ENCODE measurements at regions not wholly inside any gene's neighbourhood (a gene's known extent, or its start where the extent isn't known, plus 50 kb on each side); places are given as distances from the start of the nearest gene placed in this dataset.
"Not testable (repeated sequence)": the region's sequence is repeated elsewhere in the genome, so short reads cannot be mapped to it uniquely, and the experiment has no call there.

DNA sequence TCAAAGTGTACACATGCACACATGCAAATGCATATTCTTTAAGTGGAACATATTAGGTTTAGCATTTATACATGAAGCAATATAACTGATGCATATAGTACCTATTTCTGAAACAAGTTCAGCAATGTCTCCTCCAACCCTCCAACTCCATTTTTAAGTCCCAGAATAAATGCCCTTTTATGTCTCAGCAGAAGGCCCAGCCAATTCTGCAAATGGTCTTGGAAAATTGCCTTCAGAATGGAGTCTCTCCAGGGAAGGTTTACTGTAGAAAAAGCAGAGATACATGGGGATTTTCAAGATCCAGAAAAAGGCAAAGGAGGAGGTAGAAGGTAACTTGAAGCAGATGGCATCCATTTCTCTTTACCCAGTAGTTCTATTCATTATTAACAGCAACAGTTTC is 633.3 kb downstream of the MAFB start:
- H3K27ac ChIP-seq (ENCODE audit: low read length): no peak overlapping the region
- H3K9ac ChIP-seq (ENCODE audit: low read length in 2 of 2): no peak overlapping the region
- no peaks in the 10 kb centered on the region for H3K9me3 ChIP-seq (ENCODE audit: control insufficient read depth in 2 of 2, low read length in 2 of 2)
- no peaks in the 10 kb centered on the region for H3K36me3 ChIP-seq (ENCODE audit: control insufficient read depth in 2 of 2, insufficient read depth in 2 of 2, low read length in 2 of 2)
- H3K4me3 ChIP-seq (ENCODE audit: low read length in 2 of 2): no peak overlapping the region
- no peaks in the 10 kb centered on the region for H3K4me1 ChIP-seq (ENCODE audit: control insufficient read depth, insufficient read depth, low read length)
- no peaks in the 10 kb centered on the region for H3K27me3 ChIP-seq (ENCODE audit: control insufficient read depth in 1 of 2, insufficient read depth in 2 of 2, low read length in 2 of 2)

DNA sequence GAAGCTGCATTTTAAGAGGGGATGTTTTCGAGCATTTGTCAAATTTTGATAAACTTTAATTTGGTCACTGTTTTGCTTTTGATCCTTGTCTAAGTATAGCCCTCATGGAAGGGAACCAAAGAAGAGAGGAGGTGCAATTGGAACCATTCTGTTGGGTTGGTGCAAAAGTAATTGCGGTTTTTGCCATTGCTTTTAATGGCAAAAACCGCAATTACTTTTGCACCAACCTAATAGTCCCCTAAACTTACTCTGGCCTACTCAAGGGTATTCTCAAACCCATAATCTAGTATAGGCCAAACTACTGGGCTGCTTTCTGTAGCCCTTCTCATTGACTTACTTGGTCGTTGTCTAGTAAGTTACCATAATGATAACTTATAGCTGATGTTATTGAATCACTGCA is 634.7 kb downstream of the MAFB start:
- H3K27me3 ChIP-seq (ENCODE audit: control insufficient read depth in 1 of 2, insufficient read depth in 2 of 2, low read length in 2 of 2): no peaks in the 10 kb centered on the region
- no peaks in the 10 kb centered on the region for H3K36me3 ChIP-seq (ENCODE audit: control insufficient read depth in 2 of 2, insufficient read depth in 2 of 2, low read length in 2 of 2)
- no peak overlapping the region for H3K27ac ChIP-seq (ENCODE audit: low read length)
- no peaks in the 10 kb centered on the region for H3K4me1 ChIP-seq (ENCODE audit: control insufficient read depth, insufficient read depth, low read length)
- H3K4me3 ChIP-seq (ENCODE audit: low read length in 2 of 2): no peak overlapping the region
- no peaks in the 10 kb centered on the region for H3K9me3 ChIP-seq (ENCODE audit: control insufficient read depth in 2 of 2, low read length in 2 of 2)
- no peak overlapping the region for H3K9ac ChIP-seq (ENCODE audit: low read length in 2 of 2)

DNA sequence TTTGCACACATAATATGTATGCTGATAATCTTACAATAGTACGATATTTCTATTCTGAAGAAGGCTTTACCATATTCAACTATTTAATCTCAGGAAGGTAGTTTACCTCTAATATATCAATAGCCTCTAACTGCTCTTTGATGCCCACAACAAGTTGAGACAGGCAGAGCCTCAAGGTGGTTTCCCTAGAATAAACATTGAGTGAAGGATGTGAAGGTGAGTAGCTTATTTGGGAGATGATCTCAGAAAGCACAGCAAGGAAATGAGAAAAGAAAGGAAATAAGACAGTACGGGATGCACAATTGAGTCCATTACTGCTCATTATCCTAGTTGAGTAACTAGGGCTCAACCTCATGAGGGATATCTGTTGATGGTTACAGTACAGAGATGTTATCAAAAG is 638.4 kb downstream of the MAFB start:
- no peaks in the 10 kb centered on the region for H3K4me1 ChIP-seq (ENCODE audit: control insufficient read depth, insufficient read depth, low read length)
- H3K27me3 ChIP-seq (ENCODE audit: control insufficient read depth in 1 of 2, insufficient read depth in 2 of 2, low read length in 2 of 2): no peaks in the 10 kb centered on the region
- H3K9ac ChIP-seq (ENCODE audit: low read length in 2 of 2): no peak overlapping the region
- no peak overlapping the region for H3K27ac ChIP-seq (ENCODE audit: low read length)
- no peak overlapping the region for H3K4me3 ChIP-seq (ENCODE audit: low read length in 2 of 2)
- no peaks in the 10 kb centered on the region for H3K36me3 ChIP-seq (ENCODE audit: control insufficient read depth in 2 of 2, insufficient read depth in 2 of 2, low read length in 2 of 2)
- no peaks in the 10 kb centered on the region for H3K9me3 ChIP-seq (ENCODE audit: control insufficient read depth in 2 of 2, low read length in 2 of 2)

DNA sequence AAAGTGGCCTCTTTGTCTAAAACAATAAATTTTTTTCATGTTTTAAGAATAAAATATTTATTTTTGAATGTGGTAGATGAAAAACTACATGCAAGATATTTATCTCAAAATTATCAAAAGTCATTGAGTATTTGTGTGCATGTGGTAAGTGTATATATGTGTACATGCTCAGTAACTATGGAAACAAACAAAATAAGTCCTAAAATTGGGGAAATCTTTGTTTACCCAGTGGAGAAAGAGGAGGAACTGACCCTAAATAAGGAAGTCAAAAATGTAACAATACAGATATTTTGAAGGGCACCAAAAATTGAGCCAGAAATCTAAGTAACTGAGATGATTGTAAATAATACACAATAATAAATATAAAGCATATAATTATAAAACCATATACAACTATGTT is 639.2 kb downstream of the MAFB start:
- H3K4me3 ChIP-seq (ENCODE audit: low read length in 2 of 2): no peak overlapping the region

DNA sequence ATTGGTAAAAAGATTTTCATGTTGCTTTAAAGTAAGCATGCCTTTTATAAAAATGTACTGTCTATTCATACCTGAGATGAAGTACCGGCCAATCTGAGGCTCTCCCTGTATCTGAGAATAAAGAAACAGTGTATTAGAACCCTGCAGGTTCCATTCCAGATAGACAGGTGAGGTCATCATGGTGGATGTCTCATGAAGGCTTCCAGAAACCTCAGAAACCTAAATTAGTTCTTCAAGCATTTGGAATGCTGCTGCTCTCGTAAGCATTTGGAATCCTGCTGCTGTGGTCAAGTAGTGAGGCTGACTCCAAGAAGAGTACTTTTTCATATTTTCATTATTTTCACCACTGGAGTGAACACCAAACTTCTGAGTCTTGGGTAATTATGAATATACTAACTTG is 642.3 kb downstream of the MAFB start:
- Histone ChIP-seq H3K4me1 (ENCODE audit: control insufficient read depth, insufficient read depth, low read length) (no peaks in the 10 kb centered on the region), H3K9me3 (ENCODE audit: control insufficient read depth in 2 of 2, low read length in 2 of 2) (no peaks in the 10 kb centered on the region), H3K36me3 (ENCODE audit: control insufficient read depth in 2 of 2, insufficient read depth in 2 of 2, low read length in 2 of 2) (no peaks in the 10 kb centered on the region), H3K27ac (ENCODE audit: low read length) (no peak overlapping the region), H3K27me3 (ENCODE audit: control insufficient read depth in 1 of 2, insufficient read depth in 2 of 2, low read length in 2 of 2) (no peaks in the 10 kb centered on the region), H3K4me3 (ENCODE audit: low read length in 2 of 2) (no peak overlapping the region), H3K9ac (ENCODE audit: low read length in 2 of 2) (no peak overlapping the region)

More for the DNA sequence above, 639.2 kb downstream of the MAFB start:
- Histone ChIP-seq H3K9ac (ENCODE audit: low read length in 2 of 2) (no peak overlapping the region), H3K27ac (ENCODE audit: low read length) (no peak overlapping the region), H3K36me3 (ENCODE audit: control insufficient read depth in 2 of 2, insufficient read depth in 2 of 2, low read length in 2 of 2) (no peaks in the 10 kb centered on the region), H3K27me3 (ENCODE audit: control insufficient read depth in 1 of 2, insufficient read depth in 2 of 2, low read length in 2 of 2) (no peaks in the 10 kb centered on the region), H3K9me3 (ENCODE audit: control insufficient read depth in 2 of 2, low read length in 2 of 2) (no peaks in the 10 kb centered on the region), H3K4me1 (ENCODE audit: control insufficient read depth, insufficient read depth, low read length) (no peaks in the 10 kb centered on the region)

DNA sequence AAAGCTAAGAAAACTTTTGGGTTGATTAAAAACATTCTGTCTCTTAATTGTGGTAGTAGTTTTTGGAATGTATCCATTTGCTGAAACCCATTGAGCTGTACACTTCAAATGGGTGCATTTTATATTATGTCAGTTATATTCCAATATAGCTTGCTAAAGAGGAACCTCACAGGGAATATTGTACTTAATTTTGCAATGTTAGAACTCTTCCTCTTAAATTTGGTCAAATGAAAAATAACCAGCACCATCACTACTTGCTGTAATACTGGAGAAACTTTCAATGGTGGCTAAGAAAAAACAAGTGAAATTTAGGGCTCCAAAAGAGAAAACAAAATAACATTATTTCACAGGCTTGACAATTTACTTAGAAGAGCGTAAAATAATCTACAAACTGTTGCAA is 651.5 kb downstream of the MAFB start:
- H3K36me3 ChIP-seq (ENCODE audit: control insufficient read depth in 2 of 2, insufficient read depth in 2 of 2, low read length in 2 of 2): no peaks in the 10 kb centered on the region
- H3K27me3 ChIP-seq (ENCODE audit: control insufficient read depth in 1 of 2, insufficient read depth in 2 of 2, low read length in 2 of 2): no peaks in the 10 kb centered on the region

DNA sequence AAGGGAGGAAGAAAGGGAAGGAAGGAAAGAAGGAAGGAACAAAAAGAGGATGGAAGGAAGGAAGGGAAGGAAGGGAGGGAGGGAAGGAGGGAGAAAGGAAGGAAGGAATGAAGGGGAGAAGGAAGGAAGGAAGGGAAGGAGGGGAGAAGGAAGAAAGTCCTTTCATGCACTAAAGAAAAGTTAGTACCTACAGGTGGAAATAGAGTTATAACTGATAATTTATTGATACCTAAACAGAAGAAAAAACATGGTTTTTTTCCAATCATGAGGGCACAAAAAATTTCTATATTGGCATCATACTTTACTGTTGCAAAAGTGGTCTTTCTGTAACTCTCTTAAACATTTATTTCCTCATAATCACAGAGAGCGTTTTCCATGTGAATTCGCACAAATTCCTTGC is 659.4 kb downstream of the MAFB start:
- H3K9ac ChIP-seq (ENCODE audit: low read length in 2 of 2): no peak overlapping the region
- H3K4me1 ChIP-seq (ENCODE audit: control insufficient read depth, insufficient read depth, low read length): no peaks in the 10 kb centered on the region
- no peaks in the 10 kb centered on the region for H3K36me3 ChIP-seq (ENCODE audit: control insufficient read depth in 2 of 2, insufficient read depth in 2 of 2, low read length in 2 of 2)
- H3K27ac ChIP-seq (ENCODE audit: low read length): no peak overlapping the region
- no peaks in the 10 kb centered on the region for H3K27me3 ChIP-seq (ENCODE audit: control insufficient read depth in 1 of 2, insufficient read depth in 2 of 2, low read length in 2 of 2)
- H3K9me3 ChIP-seq (ENCODE audit: control insufficient read depth in 2 of 2, low read length in 2 of 2): no peaks in the 10 kb centered on the region
- H3K4me3 ChIP-seq (ENCODE audit: low read length in 2 of 2): no peak overlapping the region

More for the DNA sequence above, 651.5 kb downstream of the MAFB start:
- Histone ChIP-seq H3K9ac (ENCODE audit: low read length in 2 of 2) (no peak overlapping the region), H3K4me1 (ENCODE audit: control insufficient read depth, insufficient read depth, low read length) (no peaks in the 10 kb centered on the region), H3K9me3 (ENCODE audit: control insufficient read depth in 2 of 2, low read length in 2 of 2) (no peaks in the 10 kb centered on the region), H3K27ac (ENCODE audit: low read length) (no peak overlapping the region), H3K4me3 (ENCODE audit: low read length in 2 of 2) (no peak overlapping the region)

DNA sequence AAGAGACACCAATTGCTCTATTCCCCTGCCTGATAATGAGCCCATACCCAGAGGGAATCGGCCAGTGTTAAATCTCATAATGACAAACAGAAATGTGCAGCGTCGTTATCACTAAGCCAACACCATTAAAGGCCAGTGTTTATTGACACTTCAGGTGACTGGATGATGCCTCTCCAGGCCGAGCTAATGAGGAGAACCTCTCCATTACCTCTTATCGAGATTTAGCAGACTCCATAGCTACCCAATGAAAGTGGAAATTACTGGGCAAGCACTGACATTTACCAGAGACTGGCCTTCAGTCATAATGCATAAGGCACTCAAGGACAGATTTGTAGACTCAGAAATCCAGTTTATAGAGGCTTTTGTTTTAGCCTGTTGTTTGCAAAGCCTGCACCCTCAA is 669.5 kb downstream of the MAFB start:
- H3K4me3 ChIP-seq (ENCODE audit: low read length in 2 of 2): no peak overlapping the region
- H3K27me3 ChIP-seq (ENCODE audit: control insufficient read depth in 1 of 2, insufficient read depth in 2 of 2, low read length in 2 of 2): no peaks in the 10 kb centered on the region
- no peaks in the 10 kb centered on the region for H3K36me3 ChIP-seq (ENCODE audit: control insufficient read depth in 2 of 2, insufficient read depth in 2 of 2, low read length in 2 of 2)
- H3K27ac ChIP-seq (ENCODE audit: low read length): no peak overlapping the region
- H3K9me3 ChIP-seq (ENCODE audit: control insufficient read depth in 2 of 2, low read length in 2 of 2): no peaks in the 10 kb centered on the region
- no peak overlapping the region for H3K9ac ChIP-seq (ENCODE audit: low read length in 2 of 2)
- H3K4me1 ChIP-seq (ENCODE audit: control insufficient read depth, insufficient read depth, low read length): no peaks in the 10 kb centered on the region

DNA sequence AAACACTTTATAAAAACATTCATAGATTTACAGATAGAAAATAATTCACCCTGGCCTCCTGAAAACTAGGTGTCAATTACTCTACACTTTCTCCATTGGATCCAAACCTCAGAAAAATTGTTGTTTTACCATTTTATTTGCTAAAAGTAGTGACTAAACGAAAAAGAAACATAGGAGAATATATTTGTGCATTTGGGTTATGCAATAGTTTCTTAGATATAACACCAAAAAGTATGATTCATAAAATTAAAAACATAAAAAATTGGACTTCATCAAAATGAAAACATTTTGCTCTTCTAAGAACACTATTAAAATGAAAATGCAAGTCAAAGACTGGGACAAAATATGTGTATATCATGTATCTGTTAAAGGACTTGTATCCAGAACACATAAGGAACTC is 671.3 kb downstream of the MAFB start:
- Histone ChIP-seq H3K4me1 (ENCODE audit: control insufficient read depth, insufficient read depth, low read length) (no peaks in the 10 kb centered on the region), H3K9ac (ENCODE audit: low read length in 2 of 2) (no peak overlapping the region), H3K9me3 (ENCODE audit: control insufficient read depth in 2 of 2, low read length in 2 of 2) (no peaks in the 10 kb centered on the region), H3K27me3 (ENCODE audit: control insufficient read depth in 1 of 2, insufficient read depth in 2 of 2, low read length in 2 of 2) (no peaks in the 10 kb centered on the region), H3K4me3 (ENCODE audit: low read length in 2 of 2) (no peak overlapping the region), H3K36me3 (ENCODE audit: control insufficient read depth in 2 of 2, insufficient read depth in 2 of 2, low read length in 2 of 2) (no peaks in the 10 kb centered on the region), H3K27ac (ENCODE audit: low read length) (no peak overlapping the region)

DNA sequence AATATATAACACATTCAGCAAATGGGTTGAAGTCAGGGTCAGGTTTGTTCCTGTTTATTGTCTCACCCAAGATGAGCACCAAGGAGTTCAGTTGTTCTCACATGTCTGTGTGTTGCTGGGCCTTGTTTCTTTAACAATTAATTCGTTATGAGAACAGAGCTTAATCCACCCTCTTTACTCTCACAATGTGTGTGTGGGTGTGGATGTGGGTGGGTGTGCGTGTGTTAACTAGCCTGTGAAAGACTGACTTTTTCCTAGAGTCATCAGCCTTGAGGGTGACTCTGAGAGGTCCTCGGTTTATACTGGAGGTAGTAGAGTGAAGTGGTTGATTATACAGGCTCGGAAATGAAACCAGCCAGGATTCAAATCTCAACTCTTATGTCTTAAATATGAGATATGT is 672.1 kb downstream of the MAFB start:
- no peaks in the 10 kb centered on the region for H3K36me3 ChIP-seq (ENCODE audit: control insufficient read depth in 2 of 2, insufficient read depth in 2 of 2, low read length in 2 of 2)
- no peaks in the 10 kb centered on the region for H3K9me3 ChIP-seq (ENCODE audit: control insufficient read depth in 2 of 2, low read length in 2 of 2)
- no peak overlapping the region for H3K4me3 ChIP-seq (ENCODE audit: low read length in 2 of 2)
- H3K27ac ChIP-seq (ENCODE audit: low read length): no peak overlapping the region
- no peaks in the 10 kb centered on the region for H3K27me3 ChIP-seq (ENCODE audit: control insufficient read depth in 1 of 2, insufficient read depth in 2 of 2, low read length in 2 of 2)
- H3K9ac ChIP-seq (ENCODE audit: low read length in 2 of 2): no peak overlapping the region
- no peaks in the 10 kb centered on the region for H3K4me1 ChIP-seq (ENCODE audit: control insufficient read depth, insufficient read depth, low read length)

DNA sequence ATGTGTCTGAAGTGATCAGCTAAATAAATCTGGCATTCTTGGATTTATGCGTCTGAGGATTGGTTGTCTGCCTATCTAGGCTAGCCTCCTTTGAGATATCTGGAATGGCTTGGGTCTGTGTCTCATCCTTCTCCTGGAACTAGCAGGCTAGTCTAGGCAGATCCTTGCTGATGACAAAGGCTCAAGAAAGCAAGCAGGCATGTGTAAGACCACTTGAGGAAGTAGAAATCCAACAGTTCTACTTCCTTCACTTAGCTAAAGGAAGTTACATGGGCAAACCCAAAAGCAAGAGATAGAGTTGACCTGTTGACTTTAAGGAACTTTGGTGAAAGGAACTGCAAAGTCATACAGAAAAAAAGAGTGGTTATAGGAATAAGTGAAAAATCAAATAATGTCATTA is 672.6 kb downstream of the MAFB start:
- Histone ChIP-seq H3K27ac (ENCODE audit: low read length) (no peak overlapping the region), H3K36me3 (ENCODE audit: control insufficient read depth in 2 of 2, insufficient read depth in 2 of 2, low read length in 2 of 2) (no peaks in the 10 kb centered on the region), H3K4me3 (ENCODE audit: low read length in 2 of 2) (no peak overlapping the region), H3K27me3 (ENCODE audit: control insufficient read depth in 1 of 2, insufficient read depth in 2 of 2, low read length in 2 of 2) (no peaks in the 10 kb centered on the region), H3K9ac (ENCODE audit: low read length in 2 of 2) (no peak overlapping the region), H3K9me3 (ENCODE audit: control insufficient read depth in 2 of 2, low read length in 2 of 2) (no peaks in the 10 kb centered on the region), H3K4me1 (ENCODE audit: control insufficient read depth, insufficient read depth, low read length) (no peaks in the 10 kb centered on the region)

DNA sequence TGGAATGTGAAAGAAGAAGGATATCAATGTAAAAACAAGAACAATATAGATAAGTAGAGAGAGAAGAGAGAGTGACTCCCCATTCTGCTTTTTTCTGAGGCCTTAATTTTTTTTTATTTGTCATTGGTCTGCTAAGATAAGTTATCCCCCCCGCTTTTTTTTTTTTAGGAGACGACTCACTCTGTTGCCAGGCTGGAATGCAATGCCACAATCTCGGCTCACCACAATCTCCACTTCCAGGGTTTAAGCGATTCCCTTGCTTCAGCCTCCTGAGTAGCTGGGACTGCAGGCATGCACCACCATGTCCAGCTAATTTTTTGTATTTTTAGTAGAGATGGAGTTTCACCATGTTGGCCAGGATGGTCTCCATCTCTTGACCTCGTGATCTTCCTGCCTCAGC is 677.0 kb downstream of the MAFB start:
- not testable (repeated sequence) for H3K36me3 ChIP-seq (ENCODE audit: control insufficient read depth in 2 of 2, insufficient read depth in 2 of 2, low read length in 2 of 2); H3K4me1 ChIP-seq (ENCODE audit: control insufficient read depth, insufficient read depth, low read length); H3K9me3 ChIP-seq (ENCODE audit: control insufficient read depth in 2 of 2, low read length in 2 of 2); H3K4me3 ChIP-seq (ENCODE audit: low read length in 2 of 2); H3K9ac ChIP-seq (ENCODE audit: low read length in 2 of 2); H3K27ac ChIP-seq (ENCODE audit: low read length); H3K27me3 ChIP-seq (ENCODE audit: control insufficient read depth in 1 of 2, insufficient read depth in 2 of 2, low read length in 2 of 2)
